NCI-H526 treated with DMSO at 0.1 percent for 48 hours (cell line): ENCODE measurements at regions not wholly inside any gene's neighbourhood (a gene's known extent, or its start where the extent isn't known, plus 50 kb on each side); places are given as distances from the start of the nearest gene placed in this dataset.
"Not testable (repeated sequence)": the region's sequence is repeated elsewhere in the genome, so short reads cannot be mapped to it uniquely, and the experiment has no call there.

ENCODE experiments used
- DNase-seq: peaks from one replicate; lab custom pipeline; 2025; lab: John Stamatoyannopoulos, UW

- DNase-seq = no peak
Observed at GRCh38 chr14:71538288-71538687, 393.9 kb upstream of the RGS6 start.

GRCh38 chr14:71538938-71539649, 393.1 kb upstream of the RGS6 start:
- DNase-seq = no peak

- DNase-seq = no peak
Observed at GRCh38 chr14:71539650-71540285, 392.5 kb upstream of the RGS6 start.

- DNase-seq = no peak
Observed at GRCh38 chr14:71541271-71541670, 391.0 kb upstream of the RGS6 start.

- DNase-seq = no peak
Observed at GRCh38 chr14:71541973-71542690, 390.1 kb upstream of the RGS6 start.

GRCh38 chr14:71549421-71550050, 382.7 kb upstream of the RGS6 start:
- no peak for DNase-seq

GRCh38 chr14:71550367-71550766, 381.9 kb upstream of the RGS6 start:
- DNase-seq = no peak

GRCh38 chr14:71551291-71551950, 380.8 kb upstream of the RGS6 start:
- no peak for DNase-seq

GRCh38 chr14:71552809-71553208, 379.4 kb upstream of the RGS6 start:
- no peak for DNase-seq

- DNase-seq = no peak
Observed at GRCh38 chr14:71553779-71554178, 378.4 kb upstream of the RGS6 start.

- no peak for DNase-seq
Observed at GRCh38 chr14:71554323-71554722, 377.9 kb upstream of the RGS6 start.

- no peak for DNase-seq
Observed at GRCh38 chr14:71554959-71555612, 377.1 kb upstream of the RGS6 start.

- no peak for DNase-seq
Observed at GRCh38 chr14:71555654-71556559, 376.3 kb upstream of the RGS6 start.

GRCh38 chr14:71556730-71557129, 375.5 kb upstream of the RGS6 start:
- no peak for DNase-seq

GRCh38 chr14:71557351-71557750, 374.9 kb upstream of the RGS6 start:
- no peak for DNase-seq

- DNase-seq = not testable (repeated sequence)
Observed at GRCh38 chr14:71558943-71559342, 373.3 kb upstream of the RGS6 start.

- no peak for DNase-seq
Observed at GRCh38 chr14:71560751-71561150, 371.5 kb upstream of the RGS6 start.

- DNase-seq = no peak
Observed at GRCh38 chr14:71563492-71564153, 368.6 kb upstream of the RGS6 start.

GRCh38 chr14:71566276-71566675, 366.0 kb upstream of the RGS6 start:
- DNase-seq = no peak
